Breast epithelium (tissue), 3 donors: ENCODE measurements at regions not wholly inside any gene's neighbourhood (a gene's known extent, or its start where the extent isn't known, plus 50 kb on each side); places are given as distances from the start of the nearest gene placed in this dataset.

Experiments
- CTCF ChIP-seq, 3 donors: fragments of 450-650 bp; IDR thresholded peaks; one replicate each; pipeline ENCODE4 v1.5.1; 2016 to 2017; ENCODE audit warnings: antibody characterized with exemption in 3 of 3, mild to moderate bottlenecking in 3 of 3, moderate library complexity in 3 of 3
- POLR2AphosphoS5 ChIP-seq, 3 donors: sonication (generic); formaldehyde crosslinking; IDR thresholded peaks; one replicate each; pipeline ENCODE4 v1.6.1; 2017; ENCODE audit warnings: antibody characterized with exemption in 3 of 3

DNA sequence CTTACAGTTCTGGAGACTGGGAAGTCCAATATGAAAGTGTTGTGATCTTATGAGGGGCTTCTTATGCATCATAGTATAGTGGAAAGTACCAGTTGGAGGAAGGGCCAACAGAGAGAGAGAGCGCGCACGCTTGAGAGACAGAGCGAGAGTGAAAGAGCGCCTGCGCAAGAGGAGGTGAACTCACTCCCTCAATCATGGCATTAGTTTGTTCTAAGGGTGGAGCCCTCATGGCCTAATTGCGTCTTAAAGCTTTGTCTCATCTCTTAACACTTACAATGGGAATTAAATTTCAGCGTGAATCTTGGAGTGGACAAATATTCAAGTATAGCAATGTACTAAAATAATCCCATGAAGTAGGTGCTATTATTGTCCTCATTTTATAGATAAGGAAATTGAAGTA lies 303.2 kb downstream of the OSTF1 start:
- TF ChIP-seq CTCF (IDR thresholded peaks at IDR 0.05) (no peak), POLR2AphosphoS5 (IDR thresholded peaks at IDR 0.05) (no peak)
